Stimulated activated CD8-positive, alpha-beta memory T cell treated with anti-CD3 and anti-CD28 coated beads, Interleukin-7, amount 100 ng/mL, for 24 hours (primary cell): ENCODE measurements at regions not wholly inside any gene's neighbourhood (a gene's known extent, or its start where the extent isn't known, plus 50 kb on each side); places are given as distances from the start of the nearest gene placed in this dataset.

Experiments used
- DNase-seq: peaks from one replicate; pipeline ENCODE4 v3.0.0-alpha.2; 2020; ENCODE audit warnings: low read depth

GRCh38 chr9:79273311-79273710 lies 298.5 kb upstream of the TLE4 start:
- no peak for DNase-seq

GRCh38 chr9:79279356-79279755 lies 292.4 kb upstream of the TLE4 start:
- DNase-seq: no peak

- DNase-seq: no peak
Measured at GRCh38 chr9:79280691-79281090, 291.1 kb upstream of the TLE4 start.

- no peak for DNase-seq
Measured at GRCh38 chr9:79284081-79284480, 287.7 kb upstream of the TLE4 start.

- no peak for DNase-seq
Measured at GRCh38 chr9:79286992-79287707, 284.6 kb upstream of the TLE4 start.

GRCh38 chr9:79287708-79288290 lies 284.0 kb upstream of the TLE4 start:
- DNase-seq: no peak

- DNase-seq: no peak
Measured at GRCh38 chr9:79289856-79290255, 281.9 kb upstream of the TLE4 start.

- no peak for DNase-seq
Measured at GRCh38 chr9:79292731-79293280, 279.0 kb upstream of the TLE4 start.

GRCh38 chr9:79300068-79300467 lies 271.7 kb upstream of the TLE4 start:
- no peak for DNase-seq

- DNase-seq: no peak
Measured at GRCh38 chr9:79301085-79301484, 270.7 kb upstream of the TLE4 start.

GRCh38 chr9:79301551-79302391 lies 270.0 kb upstream of the TLE4 start:
- no peak for DNase-seq

- no peak for DNase-seq
Measured at GRCh38 chr9:79302569-79302968, 269.2 kb upstream of the TLE4 start.

GRCh38 chr9:79308012-79308411 lies 263.8 kb upstream of the TLE4 start:
- DNase-seq: no peak

GRCh38 chr9:79312686-79313421 lies 258.9 kb upstream of the TLE4 start:
- no peak for DNase-seq

- DNase-seq: no peak
Measured at GRCh38 chr9:79325501-79325900, 246.3 kb upstream of the TLE4 start.

- DNase-seq: no peak
Measured at GRCh38 chr9:79329861-79330260, 241.9 kb upstream of the TLE4 start.

- no peak for DNase-seq
Measured at GRCh38 chr9:79334001-79334400, 237.8 kb upstream of the TLE4 start.

- DNase-seq: no peak
Measured at GRCh38 chr9:79334711-79335110, 237.1 kb upstream of the TLE4 start.

GRCh38 chr9:79335987-79336386 lies 235.8 kb upstream of the TLE4 start:
- DNase-seq: no peak

- no peak for DNase-seq
Measured at GRCh38 chr9:79341561-79341960, 230.2 kb upstream of the TLE4 start.

GRCh38 chr9:79346350-79347020 lies 225.3 kb upstream of the TLE4 start:
- no peak for DNase-seq

- no peak for DNase-seq
Measured at GRCh38 chr9:79352322-79352721, 219.4 kb upstream of the TLE4 start.
